HG03439 (cell line): ENCODE measurements at regions not wholly inside any gene's neighbourhood (a gene's known extent, or its start where the extent isn't known, plus 50 kb on each side); places are given as distances from the start of the nearest gene placed in this dataset.

Experiments used
- ATAC-seq: cut with Tn5 transposase; IDR thresholded peaks from one replicate; pipeline ENCODE4 v1.9.1; 2021; ENCODE audit warnings: mild to moderate bottlenecking, moderate library complexity; ENCODE audit not compliant: unreplicated experiment

- no peak for ATAC-seq
These were observed 133.8 kb upstream of the ARHGAP5 start for GRCh38 chr14:31943217-31943799.

- no peak for ATAC-seq
These were observed 133.2 kb upstream of the ARHGAP5 start for GRCh38 chr14:31943861-31944255.

GRCh38 chr14:31944256-31945073 lies 132.6 kb upstream of the ARHGAP5 start:
- ATAC-seq: no peak

GRCh38 chr14:31945074-31945613 lies 132.0 kb upstream of the ARHGAP5 start:
- ATAC-seq: no peak

- ATAC-seq: no peak
These were observed 131.4 kb upstream of the ARHGAP5 start for GRCh38 chr14:31945701-31946100.

GRCh38 chr14:31947076-31947475 lies 130.0 kb upstream of the ARHGAP5 start:
- ATAC-seq: no peak

- ATAC-seq: no peak
These were observed 129.2 kb upstream of the ARHGAP5 start for GRCh38 chr14:31947680-31948595.

GRCh38 chr14:31949709-31950108 lies 127.4 kb upstream of the ARHGAP5 start:
- no peak for ATAC-seq

- no peak for ATAC-seq
These were observed 126.8 kb upstream of the ARHGAP5 start for GRCh38 chr14:31950331-31950730.

- no peak for ATAC-seq
These were observed 126.1 kb upstream of the ARHGAP5 start for GRCh38 chr14:31950764-31951637.

- no peak for ATAC-seq
These were observed 125.5 kb upstream of the ARHGAP5 start for GRCh38 chr14:31951638-31951964.

GRCh38 chr14:31952573-31952972 lies 124.5 kb upstream of the ARHGAP5 start:
- no peak for ATAC-seq

- no peak for ATAC-seq
These were observed 123.9 kb upstream of the ARHGAP5 start for GRCh38 chr14:31953210-31953609.

GRCh38 chr14:31954991-31955390 lies 122.1 kb upstream of the ARHGAP5 start:
- ATAC-seq: no peak

GRCh38 chr14:31955936-31956579 lies 121.0 kb upstream of the ARHGAP5 start:
- no peak for ATAC-seq

- ATAC-seq: no peak
These were observed 119.5 kb upstream of the ARHGAP5 start for GRCh38 chr14:31957565-31957964.

- no peak for ATAC-seq
These were observed 117.1 kb upstream of the ARHGAP5 start for GRCh38 chr14:31960039-31960438.

- no peak for ATAC-seq
These were observed 115.2 kb upstream of the ARHGAP5 start for GRCh38 chr14:31961896-31962295.

GRCh38 chr14:31962920-31963319 lies 114.2 kb upstream of the ARHGAP5 start:
- no peak for ATAC-seq

GRCh38 chr14:31963587-31963986 lies 113.5 kb upstream of the ARHGAP5 start:
- ATAC-seq: no peak
